ENCODE measurements at regions not wholly inside any gene's neighbourhood (a gene's known extent, or its start where the extent isn't known, plus 50 kb on each side); places are given as distances from the start of the nearest gene placed in this dataset.

- no peak for TF ChIP-seq CTCF (IDR thresholded peaks at IDR 0.05; ENCODE audit: insufficient read depth, low read length)
- TF ChIP-seq GABPA (IDR thresholded peaks at IDR 0.05; ENCODE audit: low read depth) = no peak
- no peak for TF ChIP-seq POLR2AphosphoS5 (IDR thresholded peaks at IDR 0.05; ENCODE audit: low read depth)
- TF ChIP-seq SPI1 (IDR thresholded peaks at IDR 0.05; ENCODE audit: borderline replicate concordance, low read depth) = no peak
- no peak for TF ChIP-seq REST (IDR thresholded peaks at IDR 0.05; ENCODE audit: insufficient replicate concordance, low read depth)
Observed at GRCh38 chr9:7236186-7236585, 478.4 kb downstream of the KDM4C start.

All from HL-60 (cell line).